IPS-20b (cell line): ENCODE measurements at regions not wholly inside any gene's neighbourhood (a gene's known extent, or its start where the extent isn't known, plus 50 kb on each side); places are given as distances from the start of the nearest gene placed in this dataset.

Experiments used
- H3K27ac ChIP-seq: one replicate; pipeline ENCODE4 v1.5.1; 2013; ENCODE audit warnings: low read length
- H3K27me3 ChIP-seq: 2 replicates; pipeline ENCODE4 v1.6.1; 2013; ENCODE audit warnings: mild to moderate bottlenecking, low read length, inconsistent platforms; ENCODE audit not compliant: insufficient read depth
- H3K36me3 ChIP-seq: 2 replicates; pipeline ENCODE4 v1.6.1; 2013; ENCODE audit warnings: low read depth, mild to moderate bottlenecking, inconsistent platforms, low read length, moderate library complexity; ENCODE audit not compliant: insufficient read depth
- H3K4me1 ChIP-seq: 2 replicates; pipeline ENCODE4 v1.6.1; 2013; ENCODE audit warnings: mild to moderate bottlenecking, control low read depth, inconsistent platforms, low read length, moderate library complexity; ENCODE audit not compliant: insufficient read depth
- H3K4me3 ChIP-seq: 2 replicates; pipeline ENCODE4 v1.5.1; 2013; ENCODE audit warnings: mild to moderate bottlenecking, low read length, inconsistent platforms
- H3K9ac ChIP-seq: 2 replicates; pipeline ENCODE4 v1.6.1; 2013; ENCODE audit warnings: low read depth, mild to moderate bottlenecking, inconsistent platforms, low read length, moderate library complexity
- H3K9me3 ChIP-seq: 2 replicates; pipeline ENCODE4 v1.6.1; 2013; ENCODE audit warnings: mild to moderate bottlenecking, low read depth, low read length, inconsistent platforms; ENCODE audit not compliant: insufficient read depth

GRCh38 chr4:36551697-36552214, 270.3 kb downstream of the DTHD1 start:
- Histone ChIP-seq H3K4me1 (peaks cover 17% of the 10 kb centered on the region), H3K36me3 (no peaks in the 10 kb centered on the region), H3K9ac (no peak overlapping the region), H3K27ac (no peak overlapping the region), H3K9me3 (no peaks in the 10 kb centered on the region), H3K27me3 (no peaks in the 10 kb centered on the region), H3K4me3 (no peak overlapping the region)

GRCh38 chr4:36553029-36553428, 271.6 kb downstream of the DTHD1 start:
- Histone ChIP-seq H3K4me3 (no peak overlapping the region), H3K27me3 (no peaks in the 10 kb centered on the region), H3K4me1 (peaks cover 23% of the 10 kb centered on the region), H3K27ac (no peak overlapping the region), H3K36me3 (no peaks in the 10 kb centered on the region), H3K9ac (no peak overlapping the region), H3K9me3 (no peaks in the 10 kb centered on the region)

- H3K4me3 ChIP-seq, result no peak overlapping the region
- peaks cover 23% of the 10 kb centered on the region for H3K4me1 ChIP-seq
- no peaks in the 10 kb centered on the region for H3K9me3 ChIP-seq
- no peak overlapping the region for H3K27ac ChIP-seq
- H3K36me3 ChIP-seq, result no peaks in the 10 kb centered on the region
- H3K27me3 ChIP-seq, result no peaks in the 10 kb centered on the region
- no peak overlapping the region for H3K9ac ChIP-seq
Measured at GRCh38 chr4:36553453-36553852, 272.0 kb downstream of the DTHD1 start.

GRCh38 chr4:36556984-36557383, 275.6 kb downstream of the DTHD1 start:
- no peaks in the 10 kb centered on the region for H3K36me3 ChIP-seq
- H3K4me3 ChIP-seq, result no peak overlapping the region
- no peak overlapping the region for H3K9ac ChIP-seq
- no peak overlapping the region for H3K27ac ChIP-seq
- no peaks in the 10 kb centered on the region for H3K27me3 ChIP-seq
- H3K9me3 ChIP-seq, result no peaks in the 10 kb centered on the region
- peaks cover 8% of the 10 kb centered on the region; the same call in 1 of the 2 replicates for H3K4me1 ChIP-seq

GRCh38 chr4:36568575-36568974, 287.2 kb downstream of the DTHD1 start:
- H3K27ac ChIP-seq, result no peak overlapping the region
- no peaks in the 10 kb centered on the region for H3K4me1 ChIP-seq
- H3K4me3 ChIP-seq, result no peak overlapping the region
- no peaks in the 10 kb centered on the region for H3K9me3 ChIP-seq
- no peak overlapping the region for H3K9ac ChIP-seq
- no peaks in the 10 kb centered on the region for H3K36me3 ChIP-seq
- no peaks in the 10 kb centered on the region for H3K27me3 ChIP-seq

- Histone ChIP-seq H3K9me3 (peaks cover 7% of the 10 kb centered on the region; the same call in 1 of the 2 replicates), H3K9ac (no peak overlapping the region), H3K36me3 (no peaks in the 10 kb centered on the region)
Measured at GRCh38 chr4:36573441-36573840, 292.0 kb downstream of the DTHD1 start.

GRCh38 chr4:36574816-36575215, 293.4 kb downstream of the DTHD1 start:
- Histone ChIP-seq H3K36me3 (no peaks in the 10 kb centered on the region), H3K9me3 (peaks cover 7% of the 10 kb centered on the region; the same call in 1 of the 2 replicates), H3K27me3 (no peaks in the 10 kb centered on the region), H3K4me1 (no peaks in the 10 kb centered on the region), H3K4me3 (no peak overlapping the region), H3K9ac (no peak overlapping the region), H3K27ac (no peak overlapping the region)

More at GRCh38 chr4:36573441-36573840, 292.0 kb downstream of the DTHD1 start:
- H3K4me1 ChIP-seq, result no peaks in the 10 kb centered on the region
- no peak overlapping the region for H3K4me3 ChIP-seq
- no peak overlapping the region for H3K27ac ChIP-seq
- H3K27me3 ChIP-seq, result no peaks in the 10 kb centered on the region

- Histone ChIP-seq H3K27me3 (no peaks in the 10 kb centered on the region), H3K27ac (no peak overlapping the region), H3K9ac (no peak overlapping the region), H3K9me3 (peaks cover 11% of the 10 kb centered on the region; the same call in 1 of the 2 replicates), H3K36me3 (no peaks in the 10 kb centered on the region), H3K4me1 (no peaks in the 10 kb centered on the region), H3K4me3 (no peak overlapping the region)
Measured at GRCh38 chr4:36582198-36582597, 300.8 kb downstream of the DTHD1 start.

- Histone ChIP-seq H3K9ac (no peak overlapping the region), H3K27ac (no peak overlapping the region), H3K4me3 (no peak overlapping the region), H3K9me3 (peaks cover 21% of the 10 kb centered on the region), H3K4me1 (no peaks in the 10 kb centered on the region), H3K27me3 (no peaks in the 10 kb centered on the region), H3K36me3 (no peaks in the 10 kb centered on the region)
Measured at GRCh38 chr4:36587909-36588472, 306.6 kb downstream of the DTHD1 start.

GRCh38 chr4:36590343-36590742, 308.9 kb downstream of the DTHD1 start:
- Histone ChIP-seq H3K27me3 (no peaks in the 10 kb centered on the region), H3K36me3 (no peaks in the 10 kb centered on the region), H3K4me1 (no peaks in the 10 kb centered on the region), H3K4me3 (no peak overlapping the region), H3K9ac (no peak overlapping the region), H3K27ac (no peak overlapping the region), H3K9me3 (peaks cover 21% of the 10 kb centered on the region)

GRCh38 chr4:36601864-36602495, 320.6 kb downstream of the DTHD1 start:
- H3K36me3 ChIP-seq, result no peaks in the 10 kb centered on the region
- no peaks in the 10 kb centered on the region for H3K4me1 ChIP-seq

GRCh38 chr4:36609661-36610060, 328.2 kb downstream of the DTHD1 start:
- Histone ChIP-seq H3K9ac (no peak overlapping the region), H3K36me3 (no peaks in the 10 kb centered on the region), H3K4me3 (no peak overlapping the region), H3K4me1 (no peaks in the 10 kb centered on the region), H3K27me3 (no peaks in the 10 kb centered on the region), H3K9me3 (no peaks in the 10 kb centered on the region), H3K27ac (no peak overlapping the region)

More at GRCh38 chr4:36601864-36602495, 320.6 kb downstream of the DTHD1 start:
- Histone ChIP-seq H3K9ac (no peak overlapping the region), H3K9me3 (no peaks in the 10 kb centered on the region), H3K4me3 (no peak overlapping the region), H3K27me3 (no peaks in the 10 kb centered on the region), H3K27ac (no peak overlapping the region)
